Colon (tissue), 2 donors: ENCODE measurements at regions not wholly inside any gene's neighbourhood (a gene's known extent, or its start where the extent isn't known, plus 50 kb on each side); places are given as distances from the start of the nearest gene placed in this dataset.
"Not testable (repeated sequence)": the region's sequence is repeated elsewhere in the genome, so short reads cannot be mapped to it uniquely, and the experiment has no call there.

ENCODE experiments used
- FAIRE-seq: peaks from 2 replicates; lab custom pipeline; 2012; peaks lifted over from hg19 to GRCh38; lab: Jason Lieb, UNC
- donor health status: control.
- donor health status: control.

- FAIRE-seq = no peak
These were observed 137.2 kb downstream of the NOC3L start for GRCh38 chr10:94225589-94225988.

- FAIRE-seq = no peak
These were observed 132.5 kb downstream of the NOC3L start for GRCh38 chr10:94230134-94230785.

- no peak for FAIRE-seq
These were observed 129.9 kb downstream of the NOC3L start for GRCh38 chr10:94232711-94233383.

GRCh38 chr10:94235461-94235860, 127.3 kb downstream of the NOC3L start:
- FAIRE-seq = no peak

- no peak for FAIRE-seq
These were observed 124.6 kb downstream of the NOC3L start for GRCh38 chr10:94238006-94238617.

GRCh38 chr10:94239696-94240095, 123.0 kb downstream of the NOC3L start:
- no peak for FAIRE-seq

- FAIRE-seq = no peak
These were observed 122.2 kb downstream of the NOC3L start for GRCh38 chr10:94240491-94240890.

GRCh38 chr10:94240901-94241300, 121.8 kb downstream of the NOC3L start:
- no peak for FAIRE-seq

- FAIRE-seq = no peak
These were observed 111.6 kb downstream of the NOC3L start for GRCh38 chr10:94251098-94251497.

- FAIRE-seq = no peak
These were observed 111.2 kb downstream of the NOC3L start for GRCh38 chr10:94251568-94251967.

- not testable (repeated sequence) for FAIRE-seq
These were observed 105.3 kb downstream of the NOC3L start for GRCh38 chr10:94257407-94257806.

GRCh38 chr10:94260455-94260854, 102.3 kb downstream of the NOC3L start:
- FAIRE-seq = peak; percentile 62

GRCh38 chr10:94264085-94264484, 98.7 kb downstream of the NOC3L start:
- no peak for FAIRE-seq

- no peak for FAIRE-seq
These were observed 96.6 kb downstream of the NOC3L start for GRCh38 chr10:94266091-94266490.

- no peak for FAIRE-seq
These were observed 94.1 kb downstream of the NOC3L start for GRCh38 chr10:94268652-94269051.

GRCh38 chr10:94274142-94274787, 88.5 kb downstream of the NOC3L start:
- no peak for FAIRE-seq

- FAIRE-seq = no peak
These were observed 86.6 kb downstream of the NOC3L start for GRCh38 chr10:94276140-94276539.

- no peak for FAIRE-seq
These were observed 85.3 kb downstream of the NOC3L start for GRCh38 chr10:94277450-94277849.

- FAIRE-seq = no peak
These were observed 82.7 kb downstream of the NOC3L start for GRCh38 chr10:94279835-94280709.

- no peak for FAIRE-seq
These were observed 81.1 kb downstream of the NOC3L start for GRCh38 chr10:94281654-94282053.

GRCh38 chr10:94282369-94282768, 80.4 kb downstream of the NOC3L start:
- no peak for FAIRE-seq
